ENCODE measurements at regions not wholly inside any gene's neighbourhood (a gene's known extent, or its start where the extent isn't known, plus 50 kb on each side); places are given as distances from the start of the nearest gene placed in this dataset.

DNA sequence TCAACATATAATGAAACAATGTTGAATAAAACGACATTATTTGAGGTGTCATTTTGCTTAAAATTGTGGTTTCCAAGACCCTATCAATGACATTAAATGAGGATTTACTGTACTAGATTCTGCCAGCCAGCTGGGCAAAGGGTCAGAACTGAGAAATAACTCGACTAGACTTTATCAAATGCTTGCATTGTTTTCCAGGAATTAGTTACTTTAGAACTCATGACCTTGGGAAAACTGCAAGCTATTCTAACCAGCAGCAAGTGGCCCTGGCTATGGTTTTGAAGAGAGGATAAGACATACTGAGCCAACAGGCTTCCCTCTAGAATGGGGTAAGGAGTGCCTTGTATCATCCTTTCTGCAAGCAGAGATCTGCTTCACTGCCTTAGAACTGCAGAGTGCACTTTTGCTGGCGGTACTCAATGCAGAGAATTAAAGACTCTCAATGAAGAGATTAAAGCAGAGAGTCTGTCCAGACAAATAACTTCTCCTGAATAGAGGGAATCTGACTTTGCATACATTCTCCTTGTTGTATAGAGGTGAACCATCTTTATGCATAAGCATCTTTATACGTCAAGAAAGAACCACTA lies 281.5 kb downstream of the ARL4A start:
- Histone ChIP-seq H3K27ac (ENCODE audit: low read length) (no peak overlapping the region), H3K4me1 (ENCODE audit: control insufficient read depth, insufficient read depth, low read length) (no peaks in the 10 kb centered on the region), H3K36me3 (ENCODE audit: control insufficient read depth, insufficient read depth, low read length) (no peaks in the 10 kb centered on the region), H3K27me3 (ENCODE audit: control insufficient read depth, insufficient read depth, low read length) (no peaks in the 10 kb centered on the region), H3K9me3 (replicated peaks; ENCODE audit: control insufficient read depth, low read depth, low read length) (no peaks in the 10 kb centered on the region), H3K4me3 (ENCODE audit: low read length) (no peak overlapping the region)
- WGBS (ENCODE audit: insufficient coverage): 60% methylated on average over 1 of the region's 4 CpGs
- no peak for DNase-seq

GRCh38 chr7:12970626-12971025 lies 283.2 kb downstream of the ARL4A start:
- DNase-seq: no peak
- H3K9me3 ChIP-seq (replicated peaks; ENCODE audit: control insufficient read depth, low read depth, low read length): no peaks in the 10 kb centered on the region
- H3K4me1 ChIP-seq (ENCODE audit: control insufficient read depth, insufficient read depth, low read length): no peaks in the 10 kb centered on the region
- no peak overlapping the region for H3K27ac ChIP-seq (ENCODE audit: low read length)
- WGBS (ENCODE audit: insufficient coverage): 73% methylated on average over 2 of the region's 2 CpGs
- H3K36me3 ChIP-seq (ENCODE audit: control insufficient read depth, insufficient read depth, low read length): no peaks in the 10 kb centered on the region
- no peaks in the 10 kb centered on the region for H3K27me3 ChIP-seq (ENCODE audit: control insufficient read depth, insufficient read depth, low read length)
- no peak overlapping the region for H3K4me3 ChIP-seq (ENCODE audit: low read length)

DNA sequence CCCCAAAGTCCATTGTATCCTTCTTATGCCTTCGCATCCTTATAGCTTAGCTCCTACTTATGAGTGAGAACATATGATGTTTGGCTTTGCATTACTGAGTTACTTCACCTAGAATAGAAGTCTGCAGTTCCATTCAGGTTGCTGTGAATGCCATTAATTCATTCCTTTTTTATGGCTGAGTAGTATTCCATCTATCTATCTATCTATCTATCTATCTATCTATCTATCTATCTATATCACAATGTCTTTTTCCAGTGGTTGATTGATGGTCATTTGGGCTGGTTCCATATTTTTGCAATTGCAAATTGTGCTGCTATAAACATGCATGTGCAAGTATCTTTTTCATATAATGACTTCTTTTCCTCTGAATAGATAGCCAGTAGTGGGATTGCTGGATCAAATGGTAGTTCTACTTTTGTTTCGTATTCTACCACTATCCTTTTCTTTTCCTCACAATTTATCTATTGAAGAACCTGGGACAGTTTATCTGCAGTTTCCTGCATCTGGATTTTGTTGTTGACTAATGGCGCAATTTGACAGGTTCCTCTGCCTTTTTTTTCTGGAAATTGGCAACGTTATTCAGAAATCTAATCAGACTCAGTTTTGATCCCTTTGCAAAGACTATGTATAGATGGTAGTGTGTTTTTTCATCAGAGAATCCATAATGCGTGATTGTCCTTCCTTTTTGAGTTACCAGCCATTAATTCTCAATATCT lies 287.2 kb downstream of the ARL4A start:
- Histone ChIP-seq H3K27ac (ENCODE audit: low read length) (no peak overlapping the region), H3K4me1 (ENCODE audit: control insufficient read depth, insufficient read depth, low read length) (no peaks in the 10 kb centered on the region), H3K36me3 (ENCODE audit: control insufficient read depth, insufficient read depth, low read length) (no peaks in the 10 kb centered on the region), H3K27me3 (ENCODE audit: control insufficient read depth, insufficient read depth, low read length) (no peaks in the 10 kb centered on the region), H3K4me3 (ENCODE audit: low read length) (no peak overlapping the region), H3K9me3 (replicated peaks; ENCODE audit: control insufficient read depth, low read depth, low read length) (no peaks in the 10 kb centered on the region)
- DNase-seq: no peak
- WGBS (ENCODE audit: insufficient coverage): no CpG with 5 or more reads among the region's 5 CpGs

DNA sequence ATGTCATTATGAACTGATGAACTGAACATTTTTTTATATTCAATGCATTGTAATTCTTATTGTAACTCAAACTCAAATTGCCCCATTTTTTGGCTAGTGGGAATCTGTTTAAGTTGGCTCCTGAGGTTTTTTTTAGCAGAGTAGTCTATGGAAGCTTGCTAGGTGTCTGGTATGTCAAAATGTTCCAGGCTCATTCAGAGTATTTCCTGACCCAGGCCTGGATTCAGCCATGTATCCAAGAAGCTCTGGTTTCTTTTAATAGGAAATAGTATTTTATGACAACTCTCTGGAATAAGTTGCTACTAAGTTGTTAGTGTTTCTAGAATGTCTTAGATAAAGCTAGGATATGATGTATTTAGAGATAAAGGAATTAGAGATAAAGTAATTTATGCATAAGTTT lies 288.0 kb downstream of the ARL4A start:
- peak; percentile 13 for DNase-seq

DNA sequence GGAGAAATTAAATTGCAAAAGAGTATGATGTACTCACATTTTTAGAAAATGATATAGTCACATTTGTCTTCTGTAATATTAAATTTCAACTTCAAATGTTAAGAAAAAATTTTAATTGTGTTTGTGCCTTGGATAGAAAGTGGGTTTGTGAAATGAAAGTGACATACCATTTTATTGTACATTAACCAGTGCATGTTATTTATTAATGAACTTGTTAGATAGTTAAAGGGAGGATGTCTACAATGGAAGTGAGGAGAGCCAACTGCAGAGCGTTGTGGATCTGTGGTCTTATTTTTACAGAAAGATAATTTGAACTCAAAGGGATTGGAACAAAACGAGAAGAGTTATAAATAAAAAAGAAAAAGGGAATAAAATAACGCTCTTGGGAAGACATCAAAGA lies 291.7 kb downstream of the ARL4A start:
- Histone ChIP-seq H3K36me3 (ENCODE audit: control insufficient read depth, insufficient read depth, low read length) (no peaks in the 10 kb centered on the region), H3K27ac (ENCODE audit: low read length) (no peak overlapping the region), H3K4me3 (ENCODE audit: low read length) (no peak overlapping the region), H3K27me3 (ENCODE audit: control insufficient read depth, insufficient read depth, low read length) (no peaks in the 10 kb centered on the region), H3K9me3 (replicated peaks; ENCODE audit: control insufficient read depth, low read depth, low read length) (no peaks in the 10 kb centered on the region), H3K4me1 (ENCODE audit: control insufficient read depth, insufficient read depth, low read length) (no peaks in the 10 kb centered on the region)
- 92% methylated on average over 1 of the region's 3 CpGs for WGBS (ENCODE audit: insufficient coverage)
- DNase-seq: no peak

More for the DNA sequence above, 288.0 kb downstream of the ARL4A start:
- Histone ChIP-seq H3K4me3 (ENCODE audit: low read length) (no peak overlapping the region), H3K36me3 (ENCODE audit: control insufficient read depth, insufficient read depth, low read length) (no peaks in the 10 kb centered on the region), H3K27me3 (ENCODE audit: control insufficient read depth, insufficient read depth, low read length) (no peaks in the 10 kb centered on the region), H3K4me1 (ENCODE audit: control insufficient read depth, insufficient read depth, low read length) (no peaks in the 10 kb centered on the region), H3K27ac (ENCODE audit: low read length) (no peak overlapping the region), H3K9me3 (replicated peaks; ENCODE audit: control insufficient read depth, low read depth, low read length) (no peaks in the 10 kb centered on the region)

DNA sequence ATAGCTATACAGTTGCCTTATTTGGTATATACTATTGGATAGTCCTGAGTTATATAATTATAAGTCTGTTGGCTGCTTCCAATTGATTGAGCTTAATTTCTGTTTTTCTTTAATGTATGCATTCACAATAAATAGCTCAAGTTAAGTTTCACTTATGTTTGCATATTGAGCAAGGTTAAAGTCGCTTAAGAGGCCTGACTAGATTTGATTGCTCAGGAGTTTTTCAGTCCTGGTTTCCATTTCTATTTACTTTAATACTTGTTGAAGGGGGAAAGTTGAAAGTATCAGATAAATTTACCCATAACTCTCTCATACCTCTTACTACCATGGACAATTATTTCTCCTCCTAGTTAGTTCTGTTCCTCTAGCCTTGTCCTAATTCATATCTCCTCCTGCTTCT lies 294.7 kb downstream of the ARL4A start:
- H3K27me3 ChIP-seq (ENCODE audit: control insufficient read depth, insufficient read depth, low read length): no peaks in the 10 kb centered on the region

DNA sequence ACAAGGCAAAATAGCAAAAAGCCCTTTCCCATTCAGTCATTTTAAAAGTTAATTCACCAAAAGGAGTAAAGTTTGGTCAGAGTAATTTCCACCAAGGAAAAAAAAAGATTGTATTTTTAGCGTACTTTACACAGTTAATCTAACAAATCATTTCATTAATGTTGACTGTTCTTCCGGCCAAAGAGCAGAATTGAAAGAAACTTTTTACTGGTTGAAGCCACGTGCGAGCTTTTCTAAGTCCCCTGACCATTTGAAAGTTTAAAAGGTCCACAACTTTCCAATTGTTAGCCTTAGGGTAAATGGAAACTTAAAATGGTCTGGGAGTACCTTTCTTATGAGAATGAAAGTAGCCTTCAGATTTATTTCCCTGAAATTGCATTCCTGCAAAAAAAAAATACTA lies 296.7 kb downstream of the ARL4A start:
- no peak for DNase-seq
- no CpG with 5 or more reads among the region's 4 CpGs for whole genome bisulfite sequencing (ENCODE audit: insufficient coverage)
- no peaks in the 10 kb centered on the region for H3K27me3 ChIP-seq (ENCODE audit: control insufficient read depth, insufficient read depth, low read length)

More for the DNA sequence above, 294.7 kb downstream of the ARL4A start:
- no peaks in the 10 kb centered on the region for H3K4me1 ChIP-seq (ENCODE audit: control insufficient read depth, insufficient read depth, low read length)
- no peaks in the 10 kb centered on the region for H3K9me3 ChIP-seq (replicated peaks; ENCODE audit: control insufficient read depth, low read depth, low read length)
- no peak for DNase-seq
- H3K4me3 ChIP-seq (ENCODE audit: low read length): no peak overlapping the region
- no CpG with 5 or more reads among the region's 1 CpG for WGBS (ENCODE audit: insufficient coverage)
- H3K27ac ChIP-seq (ENCODE audit: low read length): no peak overlapping the region
- H3K36me3 ChIP-seq (ENCODE audit: control insufficient read depth, insufficient read depth, low read length): no peaks in the 10 kb centered on the region

DNA sequence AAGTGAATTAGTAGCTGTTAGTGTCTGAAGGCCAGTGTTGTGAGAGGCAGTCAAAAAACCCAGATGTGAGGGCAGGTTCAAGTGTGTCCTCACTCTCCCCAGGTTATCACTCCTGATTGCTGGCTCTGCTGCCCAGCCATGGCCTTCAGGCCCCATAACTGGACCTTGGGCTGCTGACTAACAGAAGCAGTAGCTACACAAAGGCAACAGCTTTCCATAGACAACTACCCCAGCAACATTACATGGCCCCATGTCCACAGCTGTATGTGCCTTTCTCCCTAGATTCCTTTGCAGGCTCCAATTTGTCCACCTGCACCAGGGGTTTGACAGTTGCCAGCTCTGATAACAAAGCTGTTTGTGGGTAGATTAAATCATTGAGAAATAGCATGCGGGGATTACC lies 297.8 kb downstream of the ARL4A start:
- Histone ChIP-seq H3K9me3 (replicated peaks; ENCODE audit: control insufficient read depth, low read depth, low read length) (no peaks in the 10 kb centered on the region), H3K27ac (ENCODE audit: low read length) (no peak overlapping the region), H3K4me1 (ENCODE audit: control insufficient read depth, insufficient read depth, low read length) (no peaks in the 10 kb centered on the region), H3K4me3 (ENCODE audit: low read length) (no peak overlapping the region), H3K36me3 (ENCODE audit: control insufficient read depth, insufficient read depth, low read length) (no peaks in the 10 kb centered on the region), H3K27me3 (ENCODE audit: control insufficient read depth, insufficient read depth, low read length) (no peaks in the 10 kb centered on the region)
- WGBS (ENCODE audit: insufficient coverage): no CpG with 5 or more reads among the region's 1 CpG
- no peak for DNase-seq

More for the DNA sequence above, 296.7 kb downstream of the ARL4A start:
- Histone ChIP-seq H3K9me3 (replicated peaks; ENCODE audit: control insufficient read depth, low read depth, low read length) (no peaks in the 10 kb centered on the region), H3K27ac (ENCODE audit: low read length) (no peak overlapping the region), H3K4me1 (ENCODE audit: control insufficient read depth, insufficient read depth, low read length) (no peaks in the 10 kb centered on the region), H3K4me3 (ENCODE audit: low read length) (no peak overlapping the region), H3K36me3 (ENCODE audit: control insufficient read depth, insufficient read depth, low read length) (no peaks in the 10 kb centered on the region)

DNA sequence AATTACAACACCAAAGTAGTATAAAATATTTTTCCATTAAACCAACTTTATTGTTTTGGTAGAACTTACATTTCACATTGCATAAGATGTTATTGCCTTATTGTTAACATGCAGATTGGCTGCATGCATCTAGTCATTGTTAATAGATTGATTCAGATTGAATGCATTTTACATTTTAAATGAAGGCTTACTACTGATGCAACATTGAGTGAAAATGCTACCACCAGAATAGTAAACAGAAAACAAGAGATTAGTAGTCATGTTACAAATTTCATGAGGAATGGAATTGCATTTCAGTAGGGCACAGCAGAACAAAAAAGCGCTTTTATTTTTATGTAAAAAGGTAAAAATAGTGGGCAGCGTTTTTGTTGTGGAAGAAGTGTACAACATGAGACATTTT lies 298.3 kb downstream of the ARL4A start:
- H3K4me3 ChIP-seq (ENCODE audit: low read length): no peak overlapping the region
- no CpG with 5 or more reads among the region's 2 CpGs for WGBS (ENCODE audit: insufficient coverage)
- no peak for DNase-seq

DNA sequence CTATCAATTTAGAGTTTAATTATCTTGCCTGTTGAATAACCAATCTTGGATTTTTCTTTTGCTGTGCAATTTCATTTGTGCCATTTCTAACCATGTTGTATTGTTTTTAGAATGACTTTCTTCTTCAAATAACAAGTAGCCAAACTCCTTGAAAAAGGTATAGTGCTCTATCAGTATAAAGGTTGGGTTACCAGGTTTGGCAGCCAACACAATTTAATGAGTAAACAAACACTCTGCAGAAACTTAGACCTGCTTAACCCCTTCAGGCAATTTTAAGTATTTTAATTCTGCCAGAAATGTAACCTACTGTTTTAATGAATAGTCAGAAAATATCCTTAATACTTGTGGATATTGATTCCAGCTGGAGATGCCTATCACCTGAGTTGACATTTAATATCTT lies 299.8 kb downstream of the ARL4A start:
- no peak for DNase-seq
- no peak overlapping the region for H3K4me3 ChIP-seq (ENCODE audit: low read length)
- H3K4me1 ChIP-seq (ENCODE audit: control insufficient read depth, insufficient read depth, low read length): no peaks in the 10 kb centered on the region
- no peaks in the 10 kb centered on the region for H3K9me3 ChIP-seq (replicated peaks; ENCODE audit: control insufficient read depth, low read depth, low read length)
- H3K27ac ChIP-seq (ENCODE audit: low read length): no peak overlapping the region
- H3K36me3 ChIP-seq (ENCODE audit: control insufficient read depth, insufficient read depth, low read length): no peaks in the 10 kb centered on the region
- H3K27me3 ChIP-seq (ENCODE audit: control insufficient read depth, insufficient read depth, low read length): no peaks in the 10 kb centered on the region

More for the DNA sequence above, 298.3 kb downstream of the ARL4A start:
- H3K36me3 ChIP-seq (ENCODE audit: control insufficient read depth, insufficient read depth, low read length): no peaks in the 10 kb centered on the region
- no peaks in the 10 kb centered on the region for H3K4me1 ChIP-seq (ENCODE audit: control insufficient read depth, insufficient read depth, low read length)
- H3K27me3 ChIP-seq (ENCODE audit: control insufficient read depth, insufficient read depth, low read length): no peaks in the 10 kb centered on the region
- no peak overlapping the region for H3K27ac ChIP-seq (ENCODE audit: low read length)
- H3K9me3 ChIP-seq (replicated peaks; ENCODE audit: control insufficient read depth, low read depth, low read length): no peaks in the 10 kb centered on the region

DNA sequence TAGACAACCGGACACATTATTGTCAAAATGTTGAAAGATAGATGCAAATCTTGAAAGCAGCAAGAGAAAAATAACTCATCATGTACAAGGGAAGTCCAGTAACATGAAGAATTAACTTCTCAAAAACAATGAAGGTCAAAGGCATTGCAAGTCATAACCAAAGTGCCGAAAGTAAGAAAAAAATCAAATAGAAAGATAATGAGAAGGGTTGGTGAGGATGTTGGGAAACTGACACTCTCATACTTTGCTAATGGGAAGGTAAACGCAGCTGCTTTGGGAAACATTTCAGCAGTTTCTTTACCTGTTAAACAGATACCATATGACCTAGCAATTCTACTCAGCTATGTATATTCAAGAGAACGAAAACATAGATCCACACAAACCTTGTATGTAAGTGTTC lies 303.0 kb downstream of the ARL4A start:
- no peaks in the 10 kb centered on the region for H3K27me3 ChIP-seq (ENCODE audit: control insufficient read depth, insufficient read depth, low read length)
- no peaks in the 10 kb centered on the region for H3K36me3 ChIP-seq (ENCODE audit: control insufficient read depth, insufficient read depth, low read length)
- no peak overlapping the region for H3K4me3 ChIP-seq (ENCODE audit: low read length)
- no peaks in the 10 kb centered on the region for H3K9me3 ChIP-seq (replicated peaks; ENCODE audit: control insufficient read depth, low read depth, low read length)
- H3K27ac ChIP-seq (ENCODE audit: low read length): no peak overlapping the region
- WGBS (ENCODE audit: insufficient coverage): no CpG with 5 or more reads among the region's 4 CpGs
- DNase-seq: no peak
- H3K4me1 ChIP-seq (ENCODE audit: control insufficient read depth, insufficient read depth, low read length): no peaks in the 10 kb centered on the region
